Fibroblast of the aortic adventitia (primary cell): ENCODE measurements at regions not wholly inside any gene's neighbourhood (a gene's known extent, or its start where the extent isn't known, plus 50 kb on each side); places are given as distances from the start of the nearest gene placed in this dataset.

Experiments used
- DNase-seq: peaks from one replicate; pipeline ENCODE4 v3.0.0-alpha.2; 2010; ENCODE audit warnings: low read depth
- H3K4me3 ChIP-seq: 2 replicates; pipeline ENCODE4 v1.5.1; 2011; ENCODE audit warnings: low read depth, mild to moderate bottlenecking, control low read depth, low read length, moderate library complexity
- TF ChIP-seq, protein P1 (sequence below): IDR thresholded peaks from 2 replicates; pipeline ENCODE4 v1.5.1; 2011; ENCODE audit warnings: mild to moderate bottlenecking, low read length, control low read depth, inconsistent platforms; ENCODE audit not compliant: insufficient read depth

DNA sequence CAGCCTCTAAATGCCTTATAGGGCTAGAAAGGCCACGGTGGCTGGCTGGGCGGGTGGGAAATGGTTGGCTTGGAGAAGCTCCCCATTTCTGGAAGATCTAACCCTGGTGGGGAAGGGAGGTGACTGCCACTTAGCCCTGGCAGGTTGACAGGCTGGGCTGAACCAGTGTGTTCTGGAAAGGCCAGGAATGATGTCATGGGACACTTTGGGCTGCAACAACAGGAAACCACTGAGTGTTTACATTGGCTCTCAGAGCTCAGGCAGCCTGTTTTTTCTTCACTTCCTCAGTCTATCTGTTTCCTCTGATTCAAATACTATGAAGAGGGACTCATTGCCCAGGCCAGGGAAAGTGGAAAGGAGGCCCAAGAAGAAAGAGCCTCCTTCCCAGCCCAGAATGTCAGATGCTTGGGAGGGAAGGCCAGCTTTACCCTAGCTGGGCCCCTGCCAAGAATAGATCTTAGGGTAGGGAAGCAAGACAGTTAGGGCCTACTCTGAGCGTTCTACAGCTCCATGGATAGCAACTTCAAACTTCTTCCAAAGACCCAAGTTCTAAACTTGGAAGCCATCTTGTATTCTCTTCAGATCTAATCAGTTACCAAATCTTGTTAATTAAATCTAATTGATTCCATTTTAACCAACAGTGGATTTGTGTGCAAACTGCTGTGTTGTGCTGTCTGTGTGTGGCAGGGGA, 65.8 kb upstream of the MSN start:
- DNase-seq: peak; percentile 92
- no peak overlapping the region for H3K4me3 ChIP-seq
- TF ChIP-seq, protein P1, sequence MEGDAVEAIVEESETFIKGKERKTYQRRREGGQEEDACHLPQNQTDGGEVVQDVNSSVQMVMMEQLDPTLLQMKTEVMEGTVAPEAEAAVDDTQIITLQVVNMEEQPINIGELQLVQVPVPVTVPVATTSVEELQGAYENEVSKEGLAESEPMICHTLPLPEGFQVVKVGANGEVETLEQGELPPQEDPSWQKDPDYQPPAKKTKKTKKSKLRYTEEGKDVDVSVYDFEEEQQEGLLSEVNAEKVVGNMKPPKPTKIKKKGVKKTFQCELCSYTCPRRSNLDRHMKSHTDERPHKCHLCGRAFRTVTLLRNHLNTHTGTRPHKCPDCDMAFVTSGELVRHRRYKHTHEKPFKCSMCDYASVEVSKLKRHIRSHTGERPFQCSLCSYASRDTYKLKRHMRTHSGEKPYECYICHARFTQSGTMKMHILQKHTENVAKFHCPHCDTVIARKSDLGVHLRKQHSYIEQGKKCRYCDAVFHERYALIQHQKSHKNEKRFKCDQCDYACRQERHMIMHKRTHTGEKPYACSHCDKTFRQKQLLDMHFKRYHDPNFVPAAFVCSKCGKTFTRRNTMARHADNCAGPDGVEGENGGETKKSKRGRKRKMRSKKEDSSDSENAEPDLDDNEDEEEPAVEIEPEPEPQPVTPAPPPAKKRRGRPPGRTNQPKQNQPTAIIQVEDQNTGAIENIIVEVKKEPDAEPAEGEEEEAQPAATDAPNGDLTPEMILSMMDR: peak; percentile 29

DNA sequence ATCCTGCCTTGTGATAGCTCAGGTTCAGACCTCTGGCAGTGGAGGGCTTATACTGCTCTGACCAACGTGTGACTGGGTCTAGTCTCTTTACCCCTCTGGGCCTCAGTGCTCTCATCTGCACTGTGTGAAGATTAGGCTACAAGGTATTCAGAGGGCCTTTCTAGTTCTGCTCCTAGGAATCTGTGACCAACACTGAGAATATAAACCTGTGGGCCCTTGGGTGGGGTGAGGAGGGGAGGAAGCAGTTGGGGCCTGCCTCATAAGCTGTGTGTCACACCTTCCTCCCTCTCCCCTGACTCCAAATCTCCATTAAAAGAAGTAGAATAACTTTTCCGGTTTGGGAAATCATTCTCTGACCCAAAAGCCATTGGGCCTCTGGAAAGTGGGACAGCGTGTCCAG, 66.3 kb upstream of the MSN start:
- no peak for DNase-seq
- no peak overlapping the region for H3K4me3 ChIP-seq
- TF ChIP-seq, protein P1: no peak

DNA sequence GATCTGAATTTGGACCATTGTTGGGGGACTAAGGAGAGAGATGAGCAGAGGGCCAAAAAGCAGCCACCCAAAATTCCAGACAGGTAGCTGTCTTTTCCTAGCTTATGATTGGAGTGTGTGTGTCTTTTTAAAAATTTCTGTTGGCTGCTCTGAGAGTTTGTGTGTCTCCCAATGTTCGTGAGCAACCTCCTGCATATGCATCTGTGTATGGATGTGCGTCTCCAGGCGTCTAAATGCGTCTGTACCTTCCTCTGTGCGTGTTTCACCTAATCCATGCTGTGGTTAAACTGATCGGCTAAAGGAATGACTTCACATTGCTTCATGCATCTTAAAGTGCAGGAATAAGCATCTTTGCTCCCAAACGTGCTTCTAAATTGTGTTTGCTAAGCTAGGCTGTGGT, 65.5 kb upstream of the LAS1L start:
- no peak overlapping the region for H3K4me3 ChIP-seq
- DNase-seq: no peak
- TF ChIP-seq, protein P1: no peak

DNA sequence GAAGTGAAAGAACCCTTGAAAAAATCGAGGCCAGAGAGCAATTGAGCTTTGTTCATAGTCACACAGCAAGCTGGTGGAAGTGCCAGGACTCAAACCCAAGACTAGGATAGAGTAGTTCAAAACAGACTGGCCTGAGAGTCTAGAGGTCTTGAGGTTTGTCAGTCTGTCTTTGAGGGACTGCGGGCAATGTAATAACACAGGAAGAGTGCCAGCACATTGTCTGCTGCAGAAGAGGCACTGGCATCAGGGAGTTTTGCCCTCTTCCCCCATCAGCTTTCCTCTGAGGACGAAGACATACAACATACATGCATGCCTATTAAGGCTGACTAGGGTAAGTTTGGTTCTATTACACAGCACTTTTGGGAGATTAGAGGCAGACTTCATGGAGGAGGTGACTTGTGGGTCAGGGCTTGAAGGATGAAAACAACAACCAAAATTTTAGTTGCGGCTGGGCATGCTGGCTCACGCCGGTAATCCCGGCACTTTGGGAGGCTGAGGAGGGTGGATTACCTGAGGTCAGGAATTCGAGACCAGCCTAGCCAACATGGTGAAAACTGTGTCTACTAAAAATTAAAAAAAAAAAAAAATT, 64.1 kb upstream of the LAS1L start:
- DNase-seq: no peak
- TF ChIP-seq, protein P1: no peak
- no peak overlapping the region for H3K4me3 ChIP-seq

DNA sequence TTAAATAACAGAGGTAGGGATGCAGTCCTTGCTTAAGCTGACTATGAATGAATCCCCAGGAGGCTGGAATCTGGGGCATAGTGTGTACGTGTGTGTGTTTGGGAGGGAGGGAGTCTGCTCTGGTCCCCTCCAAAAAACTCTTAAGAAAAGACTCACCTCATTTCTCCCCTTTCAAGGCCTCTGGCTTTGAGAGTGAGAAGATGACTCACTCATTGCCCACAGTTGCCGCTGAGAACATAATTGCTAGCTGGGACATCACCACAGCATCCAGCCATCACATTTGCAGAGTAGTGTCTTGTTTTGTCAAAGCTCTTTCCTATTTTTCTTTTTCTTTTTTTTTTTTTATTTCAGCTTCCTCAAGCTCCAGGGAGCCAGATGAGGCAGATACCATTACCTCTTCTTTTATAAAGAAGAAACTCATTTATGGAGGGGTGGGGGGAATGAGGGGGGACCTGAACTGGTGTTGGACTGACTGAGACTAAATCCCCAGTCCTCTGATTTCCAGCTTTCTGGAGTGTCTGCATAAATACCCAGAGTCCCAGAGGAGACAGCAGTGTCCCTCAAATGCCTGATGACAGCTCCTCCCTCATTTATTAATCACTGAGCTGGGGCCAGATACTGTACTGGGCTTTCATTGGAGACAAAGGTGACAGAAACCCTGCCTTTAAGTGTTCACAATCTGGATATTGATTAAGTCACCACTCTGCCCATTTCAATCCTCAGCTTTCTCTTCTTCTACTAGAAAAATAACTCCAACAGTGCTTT, 61.9 kb upstream of the LAS1L start:
- TF ChIP-seq, protein P1: no peak
- H3K4me3 ChIP-seq: no peak overlapping the region
- peak; percentile 44 for DNase-seq

DNA sequence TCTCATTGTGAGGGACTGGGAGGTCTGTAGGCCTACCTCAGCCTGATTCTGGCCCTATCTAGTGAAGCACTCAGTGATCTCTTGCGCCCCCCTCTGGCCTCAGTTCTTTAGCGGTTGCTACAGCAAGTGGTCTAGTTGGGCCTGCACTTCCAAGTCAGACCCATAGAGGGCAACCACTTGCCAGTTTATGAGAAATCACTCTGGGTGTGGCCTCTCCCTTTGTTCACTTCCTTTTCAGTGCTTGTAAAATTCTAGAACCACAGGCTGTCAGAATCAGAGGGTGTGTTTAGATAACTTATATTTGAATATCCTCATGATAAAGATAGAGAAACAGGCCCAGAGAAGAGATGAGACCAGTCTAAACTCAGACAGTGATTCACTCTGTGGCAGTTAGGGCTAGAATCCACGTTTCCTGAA, 60.9 kb upstream of the LAS1L start:
- H3K4me3 ChIP-seq: no peak overlapping the region
- TF ChIP-seq, protein P1: peak; percentile 97
- DNase-seq: peak; percentile 96
